GM18867 (cell line): ENCODE measurements at regions not wholly inside any gene's neighbourhood (a gene's known extent, or its start where the extent isn't known, plus 50 kb on each side); places are given as distances from the start of the nearest gene placed in this dataset.

ENCODE experiments used
- ATAC-seq: cut with Tn5 transposase; IDR thresholded peaks from one replicate; pipeline ENCODE4 v1.9.1; 2021; ENCODE audit warnings: mild to moderate bottlenecking, moderate library complexity; ENCODE audit not compliant: unreplicated experiment

- no peak for ATAC-seq
Observed at GRCh38 chr7:47191316-47191715, 390.6 kb downstream of the TNS3 start.

- no peak for ATAC-seq
Observed at GRCh38 chr7:47190462-47190861, 391.4 kb downstream of the TNS3 start.

GRCh38 chr7:47188653-47189315, 393.1 kb downstream of the TNS3 start:
- ATAC-seq: no peak

DNA sequence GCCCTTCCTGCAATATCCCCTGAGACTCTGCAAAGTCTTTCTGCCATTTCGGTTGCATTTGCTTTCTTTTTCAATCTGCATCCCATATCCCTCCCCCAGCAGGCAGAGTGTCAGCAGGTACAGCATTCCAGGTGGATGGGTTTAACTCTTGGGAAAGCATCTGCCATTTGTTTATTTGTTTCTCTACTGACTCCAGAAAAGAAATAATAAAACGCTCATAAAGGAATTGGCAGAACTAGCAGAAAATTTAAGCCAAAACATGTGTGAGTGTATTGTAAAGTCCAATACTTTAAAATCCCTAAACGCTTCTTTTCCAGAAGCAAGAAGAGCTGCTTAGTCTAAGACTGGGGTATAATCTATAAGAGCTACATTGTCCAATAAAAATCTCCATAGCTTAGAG, 393.8 kb downstream of the TNS3 start:
- no peak for ATAC-seq

- peak; percentile 97 for ATAC-seq
Observed at GRCh38 chr7:47186316-47186715, 395.6 kb downstream of the TNS3 start.

- ATAC-seq: no peak
Observed at GRCh38 chr7:47185839-47186238, 396.1 kb downstream of the TNS3 start.

- no peak for ATAC-seq
Observed at GRCh38 chr7:47185170-47185569, 396.7 kb downstream of the TNS3 start.

GRCh38 chr7:47183862-47184590, 397.9 kb downstream of the TNS3 start:
- no peak for ATAC-seq

GRCh38 chr7:47181746-47182361, 400.1 kb downstream of the TNS3 start:
- ATAC-seq: no peak

DNA sequence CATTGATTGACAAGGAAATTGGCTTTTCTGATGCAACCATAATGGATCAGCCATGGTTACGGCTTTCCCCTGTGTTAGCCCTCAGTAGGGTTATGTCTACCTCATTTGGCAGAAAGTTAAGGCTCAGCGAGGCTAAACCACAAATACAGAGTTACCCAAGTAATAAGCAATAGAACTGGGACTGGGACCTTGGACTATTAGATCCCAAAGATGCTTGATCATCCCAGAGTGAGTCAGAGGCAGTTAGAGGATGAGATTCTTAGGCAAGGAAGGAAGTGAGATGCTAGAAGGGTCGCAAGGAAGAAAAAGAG, 401.4 kb downstream of the TNS3 start:
- ATAC-seq: no peak

GRCh38 chr7:47179812-47180515, 401.9 kb downstream of the TNS3 start:
- ATAC-seq: no peak

DNA sequence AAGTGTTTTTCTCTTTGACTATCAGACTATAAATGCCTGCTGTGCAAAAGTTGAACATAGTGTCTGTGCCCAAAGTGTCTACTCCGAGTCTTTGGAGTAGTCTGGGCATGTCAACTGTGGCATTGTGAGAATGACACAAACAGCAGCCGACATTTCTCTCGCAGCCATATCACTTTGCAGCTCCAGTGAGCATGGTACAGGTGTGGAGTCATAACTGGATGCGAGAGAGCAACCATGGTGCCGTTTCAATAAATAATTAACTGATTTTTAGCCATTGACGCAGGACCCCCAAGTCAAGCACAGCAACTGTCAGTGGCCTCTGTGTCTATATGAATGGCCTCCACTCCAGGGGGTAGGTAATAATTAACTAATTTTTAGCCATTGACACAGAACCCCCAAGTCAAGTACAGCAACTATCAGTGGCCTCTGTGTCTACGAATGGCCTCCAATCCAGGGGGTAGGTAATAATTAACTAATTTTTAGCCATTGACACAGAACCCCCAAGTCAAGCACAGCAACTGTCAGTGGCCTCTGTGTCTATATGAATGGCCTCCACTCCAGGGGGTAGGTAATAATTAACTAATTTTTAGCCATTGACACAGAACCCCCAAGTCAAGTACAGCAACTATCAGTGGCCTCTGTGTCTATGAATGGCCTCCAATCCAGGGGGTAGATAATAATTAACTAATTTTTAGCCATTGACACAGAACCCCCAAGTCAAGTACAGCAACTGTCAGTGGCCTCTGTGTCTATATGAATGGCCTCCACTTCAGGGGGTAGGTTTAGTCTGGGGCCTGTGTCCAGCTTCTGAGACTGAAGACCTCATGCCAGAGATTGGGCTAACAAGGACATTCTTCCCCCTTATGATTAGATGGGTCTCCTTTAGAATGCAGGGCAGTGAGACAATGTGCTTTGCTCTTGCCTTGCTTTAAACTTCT, 409.0 kb downstream of the TNS3 start:
- peak; percentile 69 for ATAC-seq

- ATAC-seq: no peak
Observed at GRCh38 chr7:47170516-47170915, 411.4 kb downstream of the TNS3 start.

- ATAC-seq: no peak
Observed at GRCh38 chr7:47154791-47155190, 427.1 kb downstream of the TNS3 start.

GRCh38 chr7:47153576-47153975, 428.3 kb downstream of the TNS3 start:
- ATAC-seq: no peak

- ATAC-seq: no peak
Observed at GRCh38 chr7:47153058-47153457, 428.9 kb downstream of the TNS3 start.

GRCh38 chr7:47152307-47152706, 429.6 kb downstream of the TNS3 start:
- ATAC-seq: no peak

GRCh38 chr7:47150497-47151260, 431.2 kb downstream of the TNS3 start:
- no peak for ATAC-seq

DNA sequence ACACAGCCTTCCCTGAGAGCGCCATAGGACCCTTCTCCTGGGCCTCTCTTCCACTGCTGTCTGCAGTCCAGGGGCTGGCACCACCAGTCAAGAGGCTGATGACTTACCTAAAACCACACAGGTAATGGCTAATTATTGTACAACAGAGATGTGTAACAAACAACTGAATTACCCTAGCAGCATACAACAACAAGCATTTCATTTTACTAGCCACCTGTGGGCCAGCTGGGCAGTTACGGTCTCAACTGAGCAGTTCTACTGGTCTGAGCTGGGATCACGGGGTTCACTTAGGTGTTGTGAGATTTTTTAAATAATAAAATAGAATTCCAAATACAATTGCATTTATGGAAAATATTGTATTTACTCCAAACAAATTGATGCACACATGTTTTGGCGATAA, 431.9 kb downstream of the TNS3 start:
- ATAC-seq: no peak
